Fibroblast of the aortic adventitia (primary cell): ENCODE measurements at regions not wholly inside any gene's neighbourhood (a gene's known extent, or its start where the extent isn't known, plus 50 kb on each side); places are given as distances from the start of the nearest gene placed in this dataset.

Source experiments
- DNase-seq: peaks from one replicate; pipeline ENCODE4 v3.0.0-alpha.2; 2010; ENCODE audit warnings: low read depth
- H3K4me3 ChIP-seq: 2 replicates; pipeline ENCODE4 v1.5.1; 2011; ENCODE audit warnings: low read depth, mild to moderate bottlenecking, control low read depth, low read length, moderate library complexity
- CTCF ChIP-seq: IDR thresholded peaks from 2 replicates; pipeline ENCODE4 v1.5.1; 2011; ENCODE audit warnings: mild to moderate bottlenecking, low read length, control low read depth, inconsistent platforms; ENCODE audit not compliant: insufficient read depth

DNA sequence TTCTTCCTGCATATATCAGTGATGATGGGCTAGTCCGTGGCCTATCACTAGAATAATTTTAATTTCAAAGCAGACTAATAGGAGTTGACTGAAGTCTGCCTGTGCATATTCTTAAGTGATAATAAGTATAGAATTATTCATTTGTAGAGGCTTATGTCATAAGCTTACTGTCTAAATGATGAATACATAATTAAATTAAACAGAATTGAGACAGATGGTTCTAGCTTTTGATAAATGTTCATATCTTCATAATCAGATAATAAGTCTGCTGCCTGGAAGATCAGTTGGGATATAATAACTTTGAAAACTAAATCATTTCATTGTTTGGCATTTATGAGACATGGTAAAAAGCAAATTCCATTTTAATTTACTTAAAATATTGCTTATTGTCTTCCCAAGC lies 1175.6 kb downstream of the TECRL start:
- TF ChIP-seq CTCF, result no peak
- no peak for DNase-seq
- no peak overlapping the region for H3K4me3 ChIP-seq

- no peak for TF ChIP-seq CTCF
- DNase-seq, result no peak
- no peak overlapping the region for H3K4me3 ChIP-seq
These were observed 1177.2 kb downstream of the TECRL start for GRCh38 chr4:63232058-63232457.

- no peak for TF ChIP-seq CTCF
These were observed 1183.0 kb downstream of the TECRL start for GRCh38 chr4:63226229-63226628.

GRCh38 chr4:63222466-63222865 lies 1186.8 kb downstream of the TECRL start:
- H3K4me3 ChIP-seq, result no peak overlapping the region
- TF ChIP-seq CTCF, result no peak
- no peak for DNase-seq

More at GRCh38 chr4:63226229-63226628, 1183.0 kb downstream of the TECRL start:
- no peak for DNase-seq
- H3K4me3 ChIP-seq, result no peak overlapping the region

DNA sequence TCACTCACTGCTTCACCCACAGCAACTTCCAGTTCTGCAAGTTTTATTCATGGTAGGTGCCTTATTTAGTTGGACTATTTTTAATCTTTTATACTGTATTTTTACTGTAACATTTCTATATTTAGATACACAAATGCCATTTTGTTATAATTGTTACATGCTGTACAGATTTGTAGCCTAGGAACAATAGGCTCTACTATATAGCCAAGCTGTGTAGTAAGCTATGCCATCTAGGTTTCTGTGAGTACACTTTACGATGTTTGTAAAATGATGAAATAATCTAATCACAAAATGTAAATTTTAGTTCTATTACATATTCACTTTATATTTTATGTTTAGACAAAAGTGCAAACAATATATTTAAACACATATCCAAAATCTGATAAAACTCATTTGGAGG lies 1187.8 kb downstream of the TECRL start:
- DNase-seq, result no peak
- H3K4me3 ChIP-seq, result no peak overlapping the region
- TF ChIP-seq CTCF, result no peak

- DNase-seq, result no peak
- H3K4me3 ChIP-seq, result no peak overlapping the region
- TF ChIP-seq CTCF, result no peak
These were observed 1190.4 kb downstream of the TECRL start for GRCh38 chr4:63218856-63219255.

GRCh38 chr4:63214076-63214475 lies 1195.2 kb downstream of the TECRL start:
- no peak overlapping the region for H3K4me3 ChIP-seq
- DNase-seq, result no peak
- no peak for TF ChIP-seq CTCF
